HEK293 (cell line): ENCODE measurements at regions not wholly inside any gene's neighbourhood (a gene's known extent, or its start where the extent isn't known, plus 50 kb on each side); places are given as distances from the start of the nearest gene placed in this dataset.

Experiments
- ZBTB48 ChIP-seq: fragments of 450-650 bp; formaldehyde crosslinking; IDR thresholded peaks from 2 replicates; pipeline ENCODE4 v1.5.1; 2016; ENCODE audit warnings: missing biosample characterization, missing genetic modification characterization
- ZNF23 ChIP-seq: fragments of 450-650 bp; formaldehyde crosslinking; IDR thresholded peaks from 2 replicates; pipeline ENCODE4 v1.5.1; 2016; ENCODE audit warnings: missing biosample characterization, missing genetic modification characterization, borderline replicate concordance
- TF ChIP-seq, protein P1 (sequence below): fragments of 450-650 bp; formaldehyde crosslinking; IDR thresholded peaks from 2 replicates; pipeline ENCODE4 v1.5.1; 2016; ENCODE audit warnings: missing biosample characterization, missing genetic modification characterization

DNA sequence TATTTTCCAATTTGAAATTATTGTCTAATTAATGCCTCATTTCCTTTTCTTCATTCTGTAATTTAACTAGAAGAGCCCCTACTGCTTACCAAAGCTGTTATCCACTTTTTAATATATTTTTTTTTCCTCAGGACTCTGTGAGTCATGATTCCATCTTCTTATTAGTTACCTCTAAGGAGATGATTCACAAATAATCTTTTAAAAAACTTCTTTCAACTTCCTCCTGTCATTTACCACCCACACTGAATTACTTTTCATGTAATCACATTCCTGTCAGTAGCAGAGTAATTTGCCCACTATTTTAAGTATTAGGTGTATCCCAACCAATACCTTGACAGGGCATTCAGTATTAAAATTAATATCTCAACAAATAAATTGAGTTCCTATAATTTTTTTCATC, 470.9 kb upstream of the ADGRL3 start:
- TF ChIP-seq, protein P1, sequence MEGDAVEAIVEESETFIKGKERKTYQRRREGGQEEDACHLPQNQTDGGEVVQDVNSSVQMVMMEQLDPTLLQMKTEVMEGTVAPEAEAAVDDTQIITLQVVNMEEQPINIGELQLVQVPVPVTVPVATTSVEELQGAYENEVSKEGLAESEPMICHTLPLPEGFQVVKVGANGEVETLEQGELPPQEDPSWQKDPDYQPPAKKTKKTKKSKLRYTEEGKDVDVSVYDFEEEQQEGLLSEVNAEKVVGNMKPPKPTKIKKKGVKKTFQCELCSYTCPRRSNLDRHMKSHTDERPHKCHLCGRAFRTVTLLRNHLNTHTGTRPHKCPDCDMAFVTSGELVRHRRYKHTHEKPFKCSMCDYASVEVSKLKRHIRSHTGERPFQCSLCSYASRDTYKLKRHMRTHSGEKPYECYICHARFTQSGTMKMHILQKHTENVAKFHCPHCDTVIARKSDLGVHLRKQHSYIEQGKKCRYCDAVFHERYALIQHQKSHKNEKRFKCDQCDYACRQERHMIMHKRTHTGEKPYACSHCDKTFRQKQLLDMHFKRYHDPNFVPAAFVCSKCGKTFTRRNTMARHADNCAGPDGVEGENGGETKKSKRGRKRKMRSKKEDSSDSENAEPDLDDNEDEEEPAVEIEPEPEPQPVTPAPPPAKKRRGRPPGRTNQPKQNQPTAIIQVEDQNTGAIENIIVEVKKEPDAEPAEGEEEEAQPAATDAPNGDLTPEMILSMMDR (tag by site-specific recombination): no peak
- TF ChIP-seq ZNF23 (tag by site-specific recombination) (no peak), ZBTB48 (tag by site-specific recombination) (no peak)
